ENCODE measurements at regions not wholly inside any gene's neighbourhood (a gene's known extent, or its start where the extent isn't known, plus 50 kb on each side); places are given as distances from the start of the nearest gene placed in this dataset.

GRCh38 chrX:149205081-149205480, 300.0 kb downstream of the IDS start:
- H3K4me1 ChIP-seq (ENCODE audit: insufficient read depth, low read length), result no peaks in the 10 kb centered on the region
- DNase-seq, result no peak
- Mint-ChIP-seq H3K4me3 (no peak overlapping the region), H3K36me3 (ENCODE audit: low read depth) (no peaks in the 10 kb centered on the region), H3K27me3 (no peaks in the 10 kb centered on the region), H3K4me1 (ENCODE audit: low read depth) (no peaks in the 10 kb centered on the region), H3K9me3 (no peaks in the 10 kb centered on the region), H3K27ac (no peak overlapping the region)
- H3K27me3 ChIP-seq (ENCODE audit: control insufficient read depth in 1 of 2, insufficient read depth in 2 of 2, low read length in 2 of 2), result peaks cover 0 to 3% of the 10 kb centered on the region in 2 experiments
- no peak overlapping the region for H3K4me3 ChIP-seq (ENCODE audit: low read length)
- CTCF ChIA-PET, result no interaction called here
- no peaks in the 10 kb centered on the region for H3K9me3 ChIP-seq (ENCODE audit: control insufficient read depth in 1 of 2, insufficient read depth in 1 of 2, low read length in 2 of 2)
- intact Hi-C loops (cut with DNase I, micrococcal nuclease), result no loop called here
- TF ChIP-seq CTCF (IDR thresholded peaks at IDR 0.05), result no peak
- H3K36me3 ChIP-seq (ENCODE audit: insufficient read depth, low read length), result no peaks in the 10 kb centered on the region
- no peak overlapping the region for H3K27ac ChIP-seq (ENCODE audit: low read depth in 1 of 2, low read length in 2 of 2)
- no peak for ATAC-seq (ENCODE audit: poor library complexity)
- POLR2A ChIA-PET, result no interaction called here

DNA sequence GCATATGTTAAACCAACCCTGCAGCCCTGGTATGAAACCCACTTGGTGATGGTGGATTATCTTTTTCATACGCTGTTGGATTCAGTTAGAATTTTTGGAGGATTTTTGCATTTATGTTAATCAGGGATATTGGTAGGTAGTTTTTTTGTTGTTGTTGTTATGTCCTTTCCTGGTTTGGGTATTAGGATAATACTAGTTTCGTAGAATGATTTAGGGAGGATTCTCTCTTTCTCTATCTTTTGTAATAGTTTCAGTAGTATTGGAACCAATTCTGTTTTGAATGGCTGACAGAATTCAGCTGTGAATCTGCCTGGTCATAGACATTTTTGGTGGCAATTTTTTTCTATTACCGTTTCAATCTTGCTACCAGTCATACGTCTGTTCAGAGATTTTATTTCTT, 305.4 kb downstream of the IDS start:
- Histone ChIP-seq H3K36me3 (ENCODE audit: insufficient read depth, low read length) (no peaks in the 10 kb centered on the region), H3K27me3 (ENCODE audit: control insufficient read depth in 1 of 2, insufficient read depth in 2 of 2, low read length in 2 of 2) (peaks cover 0 to 3% of the 10 kb centered on the region in 2 experiments), H3K4me1 (ENCODE audit: insufficient read depth, low read length) (no peaks in the 10 kb centered on the region), H3K9me3 (ENCODE audit: control insufficient read depth in 1 of 2, insufficient read depth in 1 of 2, low read length in 2 of 2) (peaks cover 0 to 5% of the 10 kb centered on the region in 2 experiments), H3K27ac (ENCODE audit: low read depth in 1 of 2, low read length in 2 of 2) (no peak overlapping the region), H3K4me3 (ENCODE audit: low read length) (no peak overlapping the region)
- Mint-ChIP-seq H3K9me3 (peaks cover 2% of the 10 kb centered on the region), H3K4me1 (ENCODE audit: low read depth) (no peaks in the 10 kb centered on the region), H3K27me3 (no peaks in the 10 kb centered on the region), H3K4me3 (no peak overlapping the region), H3K36me3 (ENCODE audit: low read depth) (no peaks in the 10 kb centered on the region), H3K27ac (no peak overlapping the region)
- CTCF ChIA-PET, result no interaction called here
- ATAC-seq (ENCODE audit: poor library complexity) (no peak), DNase-seq (no peak)
- POLR2A ChIA-PET, result no interaction called here
- intact Hi-C loops (cut with DNase I, micrococcal nuclease), result no loop called here
- TF ChIP-seq CTCF (IDR thresholded peaks at IDR 0.05), result no peak

- intact Hi-C loops (cut with DNase I, micrococcal nuclease), result no loop called here
- ChIA-PET POLR2A (no interaction called here), CTCF (no interaction called here)
- H3K27ac ChIP-seq (ENCODE audit: low read depth in 1 of 2, low read length in 2 of 2), result no peak overlapping the region
- Mint-ChIP-seq H3K36me3 (ENCODE audit: low read depth) (no peaks in the 10 kb centered on the region), H3K4me3 (no peak overlapping the region), H3K27ac (no peak overlapping the region), H3K4me1 (ENCODE audit: low read depth) (no peaks in the 10 kb centered on the region), H3K27me3 (no peaks in the 10 kb centered on the region), H3K9me3 (peaks cover 2% of the 10 kb centered on the region)
- peaks cover 0 to 5% of the 10 kb centered on the region in 2 experiments for H3K9me3 ChIP-seq (ENCODE audit: control insufficient read depth in 1 of 2, insufficient read depth in 1 of 2, low read length in 2 of 2)
- no peaks in the 10 kb centered on the region for H3K36me3 ChIP-seq (ENCODE audit: insufficient read depth, low read length)
- no peaks in the 10 kb centered on the region for H3K4me1 ChIP-seq (ENCODE audit: insufficient read depth, low read length)
- H3K27me3 ChIP-seq (ENCODE audit: control insufficient read depth in 1 of 2, insufficient read depth in 2 of 2, low read length in 2 of 2), result peaks cover 0 to 3% of the 10 kb centered on the region in 2 experiments
- ATAC-seq (ENCODE audit: poor library complexity) (no peak), DNase-seq (no peak)
- no peak overlapping the region for H3K4me3 ChIP-seq (ENCODE audit: low read length)
- TF ChIP-seq CTCF (IDR thresholded peaks at IDR 0.05), result no peak
These were observed 305.9 kb downstream of the IDS start for GRCh38 chrX:149198980-149199732.
